ENCODE measurements at regions not wholly inside any gene's neighbourhood (a gene's known extent, or its start where the extent isn't known, plus 50 kb on each side); places are given as distances from the start of the nearest gene placed in this dataset.

GRCh38 chr5:32989815-32990214 is 278.7 kb downstream of the NPR3 start:
- no peak for DNase-seq
- Histone ChIP-seq H3K9me3 (replicated peaks; ENCODE audit: insufficient read depth, low read length) (no peaks in the 10 kb centered on the region), H4K20me1 (ENCODE audit: insufficient read depth, low read length) (no peaks in the 10 kb centered on the region), H3K9ac (ENCODE audit: low read length) (no peak overlapping the region), H3K27ac (ENCODE audit: low read length) (no peak overlapping the region), H3K36me3 (replicated peaks; ENCODE audit: insufficient read depth, low read length) (no peaks in the 10 kb centered on the region), H3K4me1 (ENCODE audit: low read length) (no peaks in the 10 kb centered on the region), H3K79me2 (ENCODE audit: low read length) (no peaks in the 10 kb centered on the region), H3F3A (ENCODE audit: insufficient read depth, low read length) (no peaks in the 10 kb centered on the region), H3K9me2 (replicated peaks; ENCODE audit: insufficient read depth, low read length) (no peaks in the 10 kb centered on the region), H2AFZ (ENCODE audit: low read length) (no peak overlapping the region), H3K4me3 (ENCODE audit: low read length) (no peak overlapping the region), H3K27me3 (replicated peaks; ENCODE audit: insufficient read depth, low read length) (no peaks in the 10 kb centered on the region), H3K4me2 (ENCODE audit: low read depth, low read length) (no peak overlapping the region)
- TF ChIP-seq EZH2phosphoT487 (IDR thresholded peaks at IDR 0.05; ENCODE audit: low read length) (no peak), EZH2 (optimal IDR thresholded peaks at IDR 0.05; ENCODE audit: low read depth, low read length) (no peak)

DNA sequence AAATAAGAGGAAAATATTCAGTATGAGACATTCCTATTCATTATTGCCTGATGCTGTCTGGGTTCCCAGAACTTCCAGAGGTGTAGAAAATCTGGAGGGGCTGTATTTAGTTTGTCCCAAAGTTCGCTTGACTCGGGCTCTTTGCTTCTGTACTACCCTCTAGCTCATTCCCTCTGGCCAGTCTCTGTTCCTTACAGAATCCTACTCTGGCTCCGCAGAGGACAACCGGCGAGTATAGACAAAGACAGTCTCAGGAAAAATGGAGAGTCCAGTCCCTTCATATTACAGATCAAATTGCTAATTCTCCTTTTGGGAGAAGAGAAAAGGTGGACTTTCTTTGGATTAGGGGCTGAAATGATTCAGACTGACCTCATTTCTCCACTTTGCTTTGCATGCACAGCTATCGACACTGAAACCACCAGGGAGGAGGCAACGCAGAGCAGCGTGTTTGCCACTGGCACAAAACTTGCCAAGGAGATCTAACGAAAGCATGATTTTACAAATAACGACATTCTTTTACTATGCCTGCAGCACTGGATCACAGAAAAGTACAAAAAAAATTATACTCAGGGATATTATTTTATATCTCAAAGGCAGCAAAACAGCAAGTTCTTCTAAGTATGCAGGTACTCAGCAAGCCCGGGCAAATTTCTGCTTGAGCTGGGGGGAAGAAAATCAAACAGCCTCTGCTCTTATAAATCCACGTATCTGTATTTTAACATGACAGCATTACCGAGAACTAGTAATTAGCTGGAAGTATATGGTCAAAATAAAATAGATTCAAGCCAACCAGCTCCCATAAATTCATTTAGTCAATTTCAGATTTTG is 279.7 kb downstream of the NPR3 start:
- no peaks in the 10 kb centered on the region for H3K79me2 ChIP-seq (ENCODE audit: low read length)
- DNase-seq = no peak
- no peaks in the 10 kb centered on the region for H3K9me3 ChIP-seq (replicated peaks; ENCODE audit: insufficient read depth, low read length)
- H3K9ac ChIP-seq (ENCODE audit: low read length) = no peak overlapping the region
- H3K36me3 ChIP-seq (replicated peaks; ENCODE audit: insufficient read depth, low read length) = no peaks in the 10 kb centered on the region
- TF ChIP-seq EZH2phosphoT487 (IDR thresholded peaks at IDR 0.05; ENCODE audit: low read length) = no peak
- TF ChIP-seq EZH2 (optimal IDR thresholded peaks at IDR 0.05; ENCODE audit: low read depth, low read length) = no peak
- TF ChIP-seq, protein P1, sequence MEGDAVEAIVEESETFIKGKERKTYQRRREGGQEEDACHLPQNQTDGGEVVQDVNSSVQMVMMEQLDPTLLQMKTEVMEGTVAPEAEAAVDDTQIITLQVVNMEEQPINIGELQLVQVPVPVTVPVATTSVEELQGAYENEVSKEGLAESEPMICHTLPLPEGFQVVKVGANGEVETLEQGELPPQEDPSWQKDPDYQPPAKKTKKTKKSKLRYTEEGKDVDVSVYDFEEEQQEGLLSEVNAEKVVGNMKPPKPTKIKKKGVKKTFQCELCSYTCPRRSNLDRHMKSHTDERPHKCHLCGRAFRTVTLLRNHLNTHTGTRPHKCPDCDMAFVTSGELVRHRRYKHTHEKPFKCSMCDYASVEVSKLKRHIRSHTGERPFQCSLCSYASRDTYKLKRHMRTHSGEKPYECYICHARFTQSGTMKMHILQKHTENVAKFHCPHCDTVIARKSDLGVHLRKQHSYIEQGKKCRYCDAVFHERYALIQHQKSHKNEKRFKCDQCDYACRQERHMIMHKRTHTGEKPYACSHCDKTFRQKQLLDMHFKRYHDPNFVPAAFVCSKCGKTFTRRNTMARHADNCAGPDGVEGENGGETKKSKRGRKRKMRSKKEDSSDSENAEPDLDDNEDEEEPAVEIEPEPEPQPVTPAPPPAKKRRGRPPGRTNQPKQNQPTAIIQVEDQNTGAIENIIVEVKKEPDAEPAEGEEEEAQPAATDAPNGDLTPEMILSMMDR (IDR thresholded peaks at IDR 0.05; ENCODE audit: low read length) = no peak
- H2AFZ ChIP-seq (ENCODE audit: low read length) = no peak overlapping the region
- H3K27me3 ChIP-seq (replicated peaks; ENCODE audit: insufficient read depth, low read length) = no peaks in the 10 kb centered on the region
- no peaks in the 10 kb centered on the region for H4K20me1 ChIP-seq (ENCODE audit: insufficient read depth, low read length)
- H3K4me1 ChIP-seq (ENCODE audit: low read length) = no peaks in the 10 kb centered on the region
- H3F3A ChIP-seq (ENCODE audit: insufficient read depth, low read length) = no peaks in the 10 kb centered on the region
- H3K9me2 ChIP-seq (replicated peaks; ENCODE audit: insufficient read depth, low read length) = no peaks in the 10 kb centered on the region
- no peak overlapping the region for H3K27ac ChIP-seq (ENCODE audit: low read length)
- H3K4me2 ChIP-seq (ENCODE audit: low read depth, low read length) = no peak overlapping the region
- no peak overlapping the region for H3K4me3 ChIP-seq (ENCODE audit: low read length)

DNA sequence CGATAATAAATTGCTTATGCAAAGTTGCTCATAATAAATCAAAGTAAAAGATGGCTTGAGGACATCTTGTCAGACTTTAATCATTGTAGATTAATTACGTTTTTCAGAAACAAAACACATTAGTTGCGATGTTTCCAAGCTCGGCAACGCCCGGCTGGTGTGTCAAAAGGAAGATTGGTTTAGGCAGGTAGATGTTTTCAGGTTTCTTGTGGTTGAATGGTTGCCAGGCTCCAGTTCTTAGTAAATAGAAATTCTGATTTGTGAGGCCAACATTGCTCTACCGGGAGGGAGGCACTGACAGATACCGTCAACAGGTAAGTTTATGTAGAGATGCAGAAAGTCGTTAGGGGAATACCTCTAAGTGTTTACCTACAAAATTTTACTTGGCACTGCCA is 280.3 kb downstream of the NPR3 start:
- H3K9ac ChIP-seq (ENCODE audit: low read length) = no peak overlapping the region
- no peaks in the 10 kb centered on the region for H3K79me2 ChIP-seq (ENCODE audit: low read length)
- no peaks in the 10 kb centered on the region for H3K9me2 ChIP-seq (replicated peaks; ENCODE audit: insufficient read depth, low read length)
- H3K27me3 ChIP-seq (replicated peaks; ENCODE audit: insufficient read depth, low read length) = no peaks in the 10 kb centered on the region
- H3K4me3 ChIP-seq (ENCODE audit: low read length) = no peak overlapping the region
- no peak overlapping the region for H3K4me2 ChIP-seq (ENCODE audit: low read depth, low read length)
- DNase-seq = no peak
- no peak overlapping the region for H3K27ac ChIP-seq (ENCODE audit: low read length)
- no peaks in the 10 kb centered on the region for H3F3A ChIP-seq (ENCODE audit: insufficient read depth, low read length)
- no peak overlapping the region for H2AFZ ChIP-seq (ENCODE audit: low read length)
- no peaks in the 10 kb centered on the region for H4K20me1 ChIP-seq (ENCODE audit: insufficient read depth, low read length)
- H3K4me1 ChIP-seq (ENCODE audit: low read length) = no peaks in the 10 kb centered on the region
- H3K36me3 ChIP-seq (replicated peaks; ENCODE audit: insufficient read depth, low read length) = no peaks in the 10 kb centered on the region
- H3K9me3 ChIP-seq (replicated peaks; ENCODE audit: insufficient read depth, low read length) = no peaks in the 10 kb centered on the region
- TF ChIP-seq EZH2 (optimal IDR thresholded peaks at IDR 0.05; ENCODE audit: low read depth, low read length) = no peak
- no peak for TF ChIP-seq EZH2phosphoT487 (IDR thresholded peaks at IDR 0.05; ENCODE audit: low read length)
- TF ChIP-seq, protein P1 (IDR thresholded peaks at IDR 0.05; ENCODE audit: low read length) = no peak

- no peaks in the 10 kb centered on the region for H3F3A ChIP-seq (ENCODE audit: insufficient read depth, low read length)
- H3K4me2 ChIP-seq (ENCODE audit: low read depth, low read length) = no peak overlapping the region
- no peak for TF ChIP-seq EZH2phosphoT487 (IDR thresholded peaks at IDR 0.05; ENCODE audit: low read length)
- TF ChIP-seq EZH2 (optimal IDR thresholded peaks at IDR 0.05; ENCODE audit: low read depth, low read length) = no peak
- no peak overlapping the region for H3K4me3 ChIP-seq (ENCODE audit: low read length)
- no peaks in the 10 kb centered on the region for H3K9me2 ChIP-seq (replicated peaks; ENCODE audit: insufficient read depth, low read length)
- no peaks in the 10 kb centered on the region for H3K36me3 ChIP-seq (replicated peaks; ENCODE audit: insufficient read depth, low read length)
- H3K9me3 ChIP-seq (replicated peaks; ENCODE audit: insufficient read depth, low read length) = no peaks in the 10 kb centered on the region
- no peak overlapping the region for H3K27ac ChIP-seq (ENCODE audit: low read length)
- H3K79me2 ChIP-seq (ENCODE audit: low read length) = no peaks in the 10 kb centered on the region
- H4K20me1 ChIP-seq (ENCODE audit: insufficient read depth, low read length) = no peaks in the 10 kb centered on the region
- DNase-seq = no peak
- no peaks in the 10 kb centered on the region for H3K4me1 ChIP-seq (ENCODE audit: low read length)
- no peak overlapping the region for H3K9ac ChIP-seq (ENCODE audit: low read length)
- no peaks in the 10 kb centered on the region for H3K27me3 ChIP-seq (replicated peaks; ENCODE audit: insufficient read depth, low read length)
- no peak overlapping the region for H2AFZ ChIP-seq (ENCODE audit: low read length)
Measured at GRCh38 chr5:32996336-32996735, 285.2 kb downstream of the NPR3 start.
